ENCODE measurements at regions not wholly inside any gene's neighbourhood (a gene's known extent, or its start where the extent isn't known, plus 50 kb on each side); places are given as distances from the start of the nearest gene placed in this dataset.

DNA sequence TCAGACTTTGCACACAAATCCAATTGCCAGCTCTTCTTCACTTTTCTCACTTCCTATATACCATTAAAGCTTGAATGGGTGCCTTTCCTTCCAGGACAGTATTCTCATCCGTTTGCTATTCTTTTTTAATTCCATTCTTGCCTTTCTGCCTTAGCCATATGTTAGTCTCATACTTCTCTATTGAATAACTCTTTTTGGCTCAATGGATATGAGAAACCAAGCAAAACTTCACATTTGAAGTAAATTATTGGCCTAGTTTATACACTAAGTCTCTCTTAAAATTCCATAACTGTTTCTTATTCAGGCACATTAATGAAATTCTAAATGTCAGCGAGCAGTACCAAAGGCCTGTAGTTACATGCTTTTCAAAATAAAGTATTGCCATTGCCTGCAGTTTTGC, 129.6 kb upstream of the FRY start:
- TF ChIP-seq CTCF (tag by site-specific recombination; IDR thresholded peaks at IDR 0.05) (no peak), MYNN (tag by site-specific recombination; IDR thresholded peaks at IDR 0.05; ENCODE audit: borderline replicate concordance) (no peak), ZNF350 (tag by site-specific recombination; IDR thresholded peaks at IDR 0.05) (no peak), ZBTB1 (tag by site-specific recombination; IDR thresholded peaks at IDR 0.05) (no peak), ZEB2 (tag by site-specific recombination; IDR thresholded peaks at IDR 0.05) (no peak), ZNF146 (tag by site-specific recombination; IDR thresholded peaks at IDR 0.05) (no peak), ZNF548 (tag by site-specific recombination; IDR thresholded peaks at IDR 0.05) (no peak), KLF16 (tag by site-specific recombination; IDR thresholded peaks at IDR 0.05) (no peak), ZNF398 (tag by site-specific recombination; IDR thresholded peaks at IDR 0.05) (no peak), ZNF837 (tag by site-specific recombination; IDR thresholded peaks at IDR 0.05) (no peak), BCL11A (tag by site-specific recombination; IDR thresholded peaks at IDR 0.05; ENCODE audit: low read depth) (no peak), ZNF621 (tag by site-specific recombination; IDR thresholded peaks at IDR 0.05) (no peak), ZFP69B (tag by site-specific recombination; IDR thresholded peaks at IDR 0.05) (no peak), ZNF791 (tag by site-specific recombination; IDR thresholded peaks at IDR 0.05) (no peak)
